Activated CD8-positive, alpha-beta memory T cell treated with anti-CD3 and anti-CD28 coated beads, Interleukin-2, amount 50 U/mL, for 48 hours (primary cell): ENCODE measurements at regions not wholly inside any gene's neighbourhood (a gene's known extent, or its start where the extent isn't known, plus 50 kb on each side); places are given as distances from the start of the nearest gene placed in this dataset.
A peak's percentile ranks its signal among the peaks of the same experiment; 100 is the strongest.

Experiments
- DNase-seq: peaks from one replicate; pipeline ENCODE4 v3.0.0-alpha.2; 2020

DNA sequence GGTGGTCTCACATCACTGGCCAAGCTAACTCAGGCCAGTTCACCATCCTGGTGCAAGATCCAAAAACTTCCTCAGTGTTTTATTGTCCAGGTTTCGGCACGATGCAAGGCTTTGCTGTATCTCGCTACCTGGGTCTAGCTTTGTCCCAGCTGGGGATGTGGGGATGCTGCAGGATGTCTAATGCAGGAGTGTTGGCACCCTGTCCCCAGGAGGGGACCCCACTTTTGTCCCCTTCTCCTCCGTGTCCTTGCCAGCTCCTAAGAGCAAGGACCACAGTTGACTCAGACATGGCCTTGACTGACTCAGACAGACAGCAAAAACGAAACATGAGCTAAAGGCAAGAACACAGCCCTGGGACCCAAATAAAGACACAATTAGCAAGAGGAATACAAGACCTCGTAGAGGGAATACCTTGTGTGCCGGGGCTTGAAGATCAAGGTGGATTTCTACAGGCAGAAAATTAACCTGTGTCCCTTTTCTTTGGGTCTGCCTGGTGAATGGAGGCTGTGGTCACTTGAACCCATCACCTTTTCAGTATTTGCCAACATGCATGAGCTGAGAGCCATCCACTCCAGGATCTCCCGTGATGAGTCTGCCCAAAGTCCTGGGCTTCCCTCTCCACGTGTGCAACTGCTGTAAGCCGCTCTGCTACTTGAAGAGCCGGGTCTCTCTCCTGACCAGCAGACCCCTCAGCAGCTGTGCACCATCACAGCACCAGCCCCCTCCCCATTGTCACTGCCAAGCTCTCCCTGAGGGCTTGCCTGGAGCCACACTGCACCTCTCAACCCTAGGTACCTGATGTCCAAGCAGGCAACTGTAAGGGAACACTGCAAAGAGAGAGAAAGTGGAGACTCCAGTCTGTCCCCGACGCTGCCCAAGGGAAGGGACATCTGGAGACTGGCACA lies 149.5 kb upstream of the ZNF507 start:
- no peak for DNase-seq

GRCh38 chr19:32196690-32197420 lies 148.6 kb upstream of the ZNF507 start:
- no peak for DNase-seq

GRCh38 chr19:32197896-32198882 lies 147.2 kb upstream of the ZNF507 start:
- no peak for DNase-seq

DNA sequence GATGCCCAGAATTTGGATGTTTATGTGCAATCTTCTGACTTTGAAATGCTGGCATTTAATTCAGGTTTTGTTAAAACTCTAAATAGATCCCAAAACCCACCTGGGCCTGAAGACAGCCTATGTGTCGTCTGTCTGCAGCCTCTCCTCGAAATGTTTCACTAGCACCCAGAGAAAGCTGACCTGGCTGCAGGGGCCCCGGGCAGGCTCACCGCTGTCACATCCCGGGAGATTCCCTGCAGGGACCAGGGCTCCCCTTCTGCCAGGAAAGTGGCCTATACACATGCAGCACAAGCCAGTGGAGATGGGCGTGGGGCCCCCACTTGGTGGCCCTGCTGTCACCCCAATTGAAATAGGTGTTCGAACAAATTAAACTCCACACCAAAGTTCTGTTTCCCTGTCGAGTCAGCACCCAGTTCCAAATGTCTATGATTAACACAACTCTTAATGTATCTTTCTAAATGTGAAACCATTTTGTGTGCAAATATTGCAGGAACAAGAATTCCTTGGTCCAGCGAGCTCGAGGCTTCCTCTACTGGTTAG lies 145.8 kb upstream of the ZNF507 start:
- DNase-seq = no peak

GRCh38 chr19:32200312-32201038 lies 144.9 kb upstream of the ZNF507 start:
- no peak for DNase-seq

GRCh38 chr19:32201211-32201610 lies 144.2 kb upstream of the ZNF507 start:
- DNase-seq = no peak

DNA sequence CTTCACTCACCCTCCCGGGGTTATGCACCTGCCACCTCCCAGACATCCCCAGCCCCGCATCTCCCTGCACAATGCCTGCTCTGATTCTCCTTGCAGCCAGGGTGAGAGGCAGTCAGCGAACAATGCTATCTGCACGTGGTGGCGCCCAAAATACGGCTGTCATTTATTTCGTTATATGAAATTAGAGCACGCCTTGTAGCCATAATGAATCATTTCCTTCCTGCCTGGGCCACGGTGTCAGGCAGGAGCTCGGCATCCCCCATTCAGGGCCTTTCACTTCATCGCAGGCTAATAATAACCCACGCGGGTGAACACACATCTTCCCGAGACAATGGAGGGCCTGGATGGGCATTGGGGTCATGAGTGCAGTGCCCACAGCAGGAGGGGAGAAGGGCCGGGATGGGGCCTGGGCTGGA lies 143.8 kb upstream of the ZNF507 start:
- no peak for DNase-seq

- no peak for DNase-seq
Observed at GRCh38 chr19:32202244-32202643, 143.2 kb upstream of the ZNF507 start.

- no peak for DNase-seq
Observed at GRCh38 chr19:32203161-32203560, 142.2 kb upstream of the ZNF507 start.

- DNase-seq = no peak
Observed at GRCh38 chr19:32206065-32206464, 139.3 kb upstream of the ZNF507 start.

- DNase-seq = peak; percentile 17
Observed at GRCh38 chr19:32208060-32208459, 137.3 kb upstream of the ZNF507 start.

- DNase-seq = no peak
Observed at GRCh38 chr19:32219392-32219791, 126.0 kb upstream of the ZNF507 start.

- peak; percentile 18 for DNase-seq
Observed at GRCh38 chr19:32219881-32220472, 125.4 kb upstream of the ZNF507 start.

DNA sequence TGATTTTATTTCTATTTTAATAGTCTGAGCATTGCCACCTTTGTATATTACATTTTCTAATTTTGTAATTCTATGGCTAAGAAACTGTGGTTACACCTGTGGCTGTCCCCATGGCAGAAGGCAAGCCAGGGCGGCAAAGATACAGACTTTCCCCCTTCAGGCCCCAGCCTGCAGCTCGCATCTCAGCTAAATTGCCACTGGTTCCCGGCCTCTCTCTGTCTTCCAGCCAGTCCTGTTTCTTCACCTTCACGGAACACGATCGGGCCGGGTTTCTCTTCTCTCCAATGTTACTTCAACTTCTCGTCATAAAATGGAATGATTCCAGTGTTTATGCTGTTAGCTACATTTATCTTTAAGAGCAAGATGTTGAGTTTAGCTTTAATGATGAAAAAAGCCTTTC lies 124.5 kb upstream of the ZNF507 start:
- DNase-seq = peak; percentile 23

DNA sequence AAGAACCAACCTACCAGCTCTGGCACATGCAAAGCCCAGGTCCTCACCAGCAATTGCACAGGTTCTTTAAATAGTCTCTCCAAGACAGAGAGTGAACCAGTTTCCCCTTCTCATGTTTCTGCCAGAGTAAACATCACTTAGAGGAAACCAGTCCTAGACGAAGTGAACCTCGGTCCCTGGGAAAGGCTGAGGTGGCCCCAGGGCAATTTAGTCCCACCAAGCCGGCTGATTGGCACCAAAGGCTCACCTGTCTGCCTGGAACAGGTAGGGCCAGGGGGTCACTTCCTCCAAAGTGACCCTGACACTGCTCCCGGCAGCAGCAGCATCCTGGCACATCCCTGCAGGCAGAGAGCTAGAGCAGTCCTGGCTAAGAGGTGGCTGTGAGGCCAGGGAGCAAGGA lies 122.9 kb upstream of the ZNF507 start:
- DNase-seq = no peak

- no peak for DNase-seq
Observed at GRCh38 chr19:32223106-32223505, 122.3 kb upstream of the ZNF507 start.

GRCh38 chr19:32223595-32224370 lies 121.6 kb upstream of the ZNF507 start:
- no peak for DNase-seq

GRCh38 chr19:32224371-32225244 lies 120.8 kb upstream of the ZNF507 start:
- DNase-seq = peak; percentile 92

DNA sequence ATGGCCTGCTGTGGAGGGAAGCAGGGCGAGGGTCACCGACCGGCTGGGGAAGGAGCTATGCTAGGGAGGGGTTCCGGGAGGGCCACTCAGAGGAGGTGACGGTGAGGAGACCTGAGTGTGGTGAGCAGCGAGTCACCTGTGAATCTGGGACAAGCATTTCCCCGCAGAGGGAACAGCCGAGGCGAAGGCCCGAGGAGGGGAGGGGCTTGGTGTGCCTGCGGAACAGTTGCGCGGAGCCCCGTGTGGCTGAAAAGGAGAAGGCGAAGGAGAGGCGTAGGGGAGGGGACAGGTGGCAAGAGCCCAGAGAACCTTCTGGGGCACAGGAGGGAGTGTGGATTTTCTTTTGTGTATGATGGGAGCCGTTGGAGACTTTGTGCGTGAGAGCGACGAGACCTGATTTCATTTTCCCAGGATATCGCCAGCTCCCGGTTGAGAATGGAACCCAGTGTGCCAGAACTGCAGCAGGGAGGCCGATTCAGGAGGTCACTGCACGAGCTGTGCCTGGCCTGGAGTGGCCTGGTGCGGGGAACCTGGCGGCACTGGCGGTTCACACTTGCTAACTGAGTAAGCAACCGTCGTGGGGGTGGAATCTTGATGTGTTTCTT lies 117.7 kb upstream of the ZNF507 start:
- DNase-seq = no peak
